ENCODE measurements at regions not wholly inside any gene's neighbourhood (a gene's known extent, or its start where the extent isn't known, plus 50 kb on each side); places are given as distances from the start of the nearest gene placed in this dataset.

- Mint-ChIP-seq H3K9me3 (peaks cover 0 to 3% of the 10 kb centered on the region in 2 experiments; a peak in 2 of 5 replicates), H3K4me1 (no peaks in the 10 kb centered on the region)
- no peak overlapping the region for H3K4me2 ChIP-seq (ENCODE audit: insufficient read depth, insufficient read length, low read length)
Measured at GRCh38 chr9:28272127-28272526, 698.8 kb upstream of the C9orf72 start.

More at GRCh38 chr9:28272127-28272526, 698.8 kb upstream of the C9orf72 start:
- H4K8ac ChIP-seq (replicated peaks; ENCODE audit: insufficient read length, low read depth, low read length), result no peak overlapping the region
- no peak for DNase-seq
- H3K9me3 ChIP-seq (ENCODE audit: control insufficient read depth, low read depth, low read length), result no peaks in the 10 kb centered on the region
- no peak overlapping the region for H2BK15ac ChIP-seq (ENCODE audit: low read depth, low read length)
- no peak overlapping the region for H3K4ac ChIP-seq (ENCODE audit: low read depth, low read length)
- no peak overlapping the region for H3K23ac ChIP-seq (ENCODE audit: insufficient read length, low read depth, low read length)
- no peak overlapping the region for H2BK12ac ChIP-seq (ENCODE audit: insufficient read length, low read depth, low read length)
- H4K20me1 ChIP-seq (ENCODE audit: control insufficient read depth, insufficient read depth, insufficient read length), result no peaks in the 10 kb centered on the region
- H3K79me2 ChIP-seq (ENCODE audit: insufficient read depth, low read length), result no peaks in the 10 kb centered on the region
- WGBS (ENCODE audit: extremely low coverage, insufficient read length, low lambda C conversion rate), result no CpG with 5 or more reads among the region's 4 CpGs
- H2BK20ac ChIP-seq (ENCODE audit: low read depth, low read length, poor library complexity, severe bottlenecking), result no peak overlapping the region
- no peak overlapping the region for H4K91ac ChIP-seq (ENCODE audit: insufficient read length, low read depth, low read length)
- Mint-ChIP-seq H3K4me3 (no peak overlapping the region), H3K36me3 (ENCODE audit: insufficient read depth in 1 of 3, low read depth in 3 of 3) (no peaks in the 10 kb centered on the region), H3K27me3 (ENCODE audit: low read depth) (no peaks in the 10 kb centered on the region), H3K27ac (peak overlapping the region in 1 of 3 experiments; percentile 17; a peak in 1 of 7 replicates)
- H2AFZ ChIP-seq (ENCODE audit: low read length), result no peak overlapping the region
- no peak overlapping the region for H3K9ac ChIP-seq (ENCODE audit: extremely low read depth, insufficient read length, low read length)
- H4K5ac ChIP-seq (ENCODE audit: insufficient read length, low read depth, low read length), result no peak overlapping the region
- H2BK120ac ChIP-seq (ENCODE audit: low read depth, low read length, poor library complexity, severe bottlenecking), result no peak overlapping the region
- no peak overlapping the region for H3K18ac ChIP-seq (ENCODE audit: insufficient read length, low read depth, low read length)
- H3K4me1 ChIP-seq (ENCODE audit: insufficient read depth, low read length), result no peaks in the 10 kb centered on the region
- H3K79me1 ChIP-seq (ENCODE audit: insufficient read depth, low read depth, low read length, poor library complexity, severe bottlenecking), result no peaks in the 10 kb centered on the region
- no peak overlapping the region for H2AK5ac ChIP-seq (ENCODE audit: insufficient read length, low read length)
- H3K27ac ChIP-seq (ENCODE audit: insufficient read length, low read depth, low read length), result no peak overlapping the region
- TF ChIP-seq CTCF (conservative IDR thresholded peaks at IDR 0.05), result no peak
- no peak overlapping the region for H3T11ph ChIP-seq (ENCODE audit: low read length)
- H2BK5ac ChIP-seq (ENCODE audit: insufficient read length, low read length), result no peak overlapping the region
- H3K27me3 ChIP-seq (ENCODE audit: insufficient read depth, low read length), result no peaks in the 10 kb centered on the region
- no peaks in the 10 kb centered on the region for H3K23me2 ChIP-seq (ENCODE audit: insufficient read length, low read depth, low read length, poor library complexity, severe bottlenecking)
- no peak overlapping the region for H3K14ac ChIP-seq (ENCODE audit: insufficient read depth, low read length)
- H3K56ac ChIP-seq (ENCODE audit: insufficient read length, low read depth, low read length), result no peak overlapping the region

Measured in H9 (cell line).